Peyer's patch (tissue), 4 donors: ENCODE measurements at regions not wholly inside any gene's neighbourhood (a gene's known extent, or its start where the extent isn't known, plus 50 kb on each side); places are given as distances from the start of the nearest gene placed in this dataset.

Source experiments
- DNase-seq, 3 donors: peaks; one replicate each; pipeline ENCODE4 v3.0.0-alpha.2; 2017 to 2019
- H3K27ac ChIP-seq, 4 donors: fragments of 200-600 bp; sonication (generic); one replicate each; pipeline ENCODE4 v1.5.1; 2016 to 2019
- H3K27me3 ChIP-seq, 2 donors: fragments of 200-600 bp; sonication (generic); one replicate each; pipeline ENCODE4 v1.5.1; 2019
- H3K36me3 ChIP-seq, 3 donors: fragments of 200-600 bp; sonication (generic); one replicate each; pipeline ENCODE4 v1.5.1; 2016 to 2019
- H3K4me1 ChIP-seq, 4 donors: fragments of 200-600 bp; sonication (generic); one replicate each; pipeline ENCODE4 v1.5.1; 2016 to 2019
- H3K4me3 ChIP-seq, 4 donors: fragments of 200-600 bp; sonication (generic); 1 replicate in 3 of 4; 2 replicates in 1 of 4; pipeline ENCODE4 v1.5.1; 2016 to 2019; ENCODE audit warnings: mild to moderate bottlenecking in 1 of 4
- H3K9me3 ChIP-seq, 4 donors: fragments of 200-600 bp; sonication (generic); one replicate each; pipeline ENCODE4 v1.5.1; 2016 to 2019; ENCODE audit warnings: mild to moderate bottlenecking in 1 of 4
- CTCF ChIP-seq, 6 experiments: fragments of 450-650 bp in 4 of 6; fragments of 200-600 bp in 2 of 6; sonication (generic) in 1 of 6; IDR thresholded peaks; one replicate each; pipeline ENCODE4 v1.5.1; 2017 to 2019; ENCODE audit warnings: antibody characterized with exemption in 6 of 6, mild to moderate bottlenecking in 3 of 6, moderate library complexity in 1 of 6
- POLR2A ChIP-seq, 2 donors: fragments of 450-650 bp; IDR thresholded peaks; one replicate each; pipeline ENCODE4 v1.5.1; 2017; ENCODE audit warnings: antibody characterized with exemption in 2 of 2, mild to moderate bottlenecking in 2 of 2, moderate library complexity in 2 of 2

- no peak for TF ChIP-seq POLR2A (IDR thresholded peaks at IDR 0.05)
- no peak for TF ChIP-seq CTCF (IDR thresholded peaks at IDR 0.05)
- H3K4me3 ChIP-seq, result no peak overlapping the region
- no peaks in the 10 kb centered on the region for H3K9me3 ChIP-seq
- no peaks in the 10 kb centered on the region for H3K27me3 ChIP-seq
- H3K4me1 ChIP-seq, result no peaks in the 10 kb centered on the region
- no peaks in the 10 kb centered on the region for H3K36me3 ChIP-seq
- H3K27ac ChIP-seq, result no peak overlapping the region
- no peak for DNase-seq
Observed at GRCh38 chr1:218201601-218202000, 83.5 kb upstream of the RRP15 start.

GRCh38 chr1:218205721-218206120 lies 79.4 kb upstream of the RRP15 start:
- H3K4me1 ChIP-seq, result no peaks in the 10 kb centered on the region
- H3K36me3 ChIP-seq, result no peaks in the 10 kb centered on the region
- H3K27me3 ChIP-seq, result no peaks in the 10 kb centered on the region
- no peak overlapping the region for H3K27ac ChIP-seq
- no peak overlapping the region for H3K4me3 ChIP-seq
- DNase-seq, result no peak
- H3K9me3 ChIP-seq, result no peaks in the 10 kb centered on the region
- TF ChIP-seq CTCF (IDR thresholded peaks at IDR 0.05) (no peak), POLR2A (IDR thresholded peaks at IDR 0.05) (no peak)

- no peak for DNase-seq
- Histone ChIP-seq H3K4me1 (no peaks in the 10 kb centered on the region), H3K4me3 (no peak overlapping the region), H3K27ac (no peak overlapping the region), H3K36me3 (no peaks in the 10 kb centered on the region), H3K27me3 (no peaks in the 10 kb centered on the region), H3K9me3 (no peaks in the 10 kb centered on the region)
- TF ChIP-seq CTCF (IDR thresholded peaks at IDR 0.05), result no peak
- no peak for TF ChIP-seq POLR2A (IDR thresholded peaks at IDR 0.05)
Observed at GRCh38 chr1:218207194-218207593, 77.9 kb upstream of the RRP15 start.

GRCh38 chr1:218209351-218209861 lies 75.7 kb upstream of the RRP15 start:
- TF ChIP-seq POLR2A (IDR thresholded peaks at IDR 0.05) (no peak), CTCF (IDR thresholded peaks at IDR 0.05) (no peak)
- no peaks in the 10 kb centered on the region for H3K4me1 ChIP-seq
- no peak overlapping the region for H3K27ac ChIP-seq
- H3K4me3 ChIP-seq, result no peak overlapping the region
- H3K9me3 ChIP-seq, result no peaks in the 10 kb centered on the region
- no peak for DNase-seq
- no peaks in the 10 kb centered on the region for H3K27me3 ChIP-seq
- no peaks in the 10 kb centered on the region for H3K36me3 ChIP-seq

- TF ChIP-seq CTCF (IDR thresholded peaks at IDR 0.05) (no peak), POLR2A (IDR thresholded peaks at IDR 0.05) (no peak)
- Histone ChIP-seq H3K4me3 (no peak overlapping the region), H3K9me3 (no peaks in the 10 kb centered on the region), H3K27ac (no peak overlapping the region), H3K4me1 (no peaks in the 10 kb centered on the region), H3K36me3 (no peaks in the 10 kb centered on the region), H3K27me3 (no peaks in the 10 kb centered on the region)
- no peak for DNase-seq
Observed at GRCh38 chr1:218211241-218211640, 73.9 kb upstream of the RRP15 start.

- TF ChIP-seq POLR2A (IDR thresholded peaks at IDR 0.05), result no peak
- TF ChIP-seq CTCF (IDR thresholded peaks at IDR 0.05), result no peak
- H3K4me1 ChIP-seq, result no peaks in the 10 kb centered on the region
- no peak overlapping the region for H3K4me3 ChIP-seq
- no peaks in the 10 kb centered on the region for H3K9me3 ChIP-seq
- H3K36me3 ChIP-seq, result no peaks in the 10 kb centered on the region
- H3K27ac ChIP-seq, result no peak overlapping the region
- H3K27me3 ChIP-seq, result no peaks in the 10 kb centered on the region
- DNase-seq, result no peak
Observed at GRCh38 chr1:218217040-218217439, 68.1 kb upstream of the RRP15 start.
